Hepatocyte (in vitro differentiated cells): ENCODE measurements at regions not wholly inside any gene's neighbourhood (a gene's known extent, or its start where the extent isn't known, plus 50 kb on each side); places are given as distances from the start of the nearest gene placed in this dataset.

ENCODE experiments used
- EZH2 ChIP-seq: fragments of 200-600 bp; sonication (generic); IDR thresholded peaks from 2 replicates; pipeline ENCODE4 v1.6.1; 2016; ENCODE audit warnings: antibody characterized with exemption, mild to moderate bottlenecking, borderline replicate concordance
- TF ChIP-seq, protein P1 (sequence below): fragments of 200-600 bp; sonication (generic); IDR thresholded peaks from 2 replicates; pipeline ENCODE4 v1.5.1; 2016; ENCODE audit warnings: antibody characterized with exemption, mild to moderate bottlenecking; ENCODE audit not compliant: poor library complexity

DNA sequence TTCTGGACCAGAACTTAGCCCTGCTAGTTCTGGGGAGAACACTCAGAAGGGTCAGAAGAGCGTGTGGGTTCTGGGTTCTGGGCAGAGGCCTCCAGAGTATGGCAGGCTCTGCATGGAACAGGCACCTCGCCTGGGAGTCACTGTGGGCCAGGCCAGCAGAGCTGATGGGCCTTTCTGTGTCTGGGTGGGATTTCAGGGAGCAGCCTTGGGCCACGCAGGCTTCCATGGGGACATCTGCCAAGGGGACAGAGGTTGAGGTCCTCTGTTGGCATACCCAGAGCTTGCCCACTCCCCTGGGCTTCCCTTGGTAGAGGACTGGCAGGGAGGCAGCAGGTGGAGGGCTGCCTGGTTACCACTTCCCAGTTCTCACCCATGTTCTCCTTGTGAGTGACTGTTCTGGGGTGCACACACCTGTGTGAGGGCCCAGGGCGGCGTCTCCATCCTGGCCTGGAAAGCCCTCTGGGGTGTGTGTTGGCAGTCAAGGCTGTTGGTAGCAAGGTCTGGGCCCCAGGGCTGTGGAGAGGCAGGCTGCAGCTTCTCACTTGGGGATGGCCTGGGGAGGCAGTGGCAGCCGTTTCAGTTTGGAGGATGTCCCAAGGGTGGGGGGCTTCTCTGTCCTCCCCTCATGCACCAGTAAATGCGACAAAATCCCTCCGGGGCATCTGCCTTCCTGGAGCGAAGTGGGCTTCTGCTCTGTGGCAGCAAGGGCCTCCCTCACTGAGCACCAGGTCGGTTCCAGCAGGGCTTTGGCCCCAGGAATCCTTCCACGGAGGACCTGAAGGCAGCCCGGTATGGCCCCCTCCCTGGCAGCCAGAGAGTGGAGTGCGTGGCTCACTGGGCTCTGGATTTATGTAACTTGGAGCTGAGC lies 74.6 kb upstream of the HDAC4 start:
- TF ChIP-seq EZH2, result no peak
- TF ChIP-seq, protein P1, sequence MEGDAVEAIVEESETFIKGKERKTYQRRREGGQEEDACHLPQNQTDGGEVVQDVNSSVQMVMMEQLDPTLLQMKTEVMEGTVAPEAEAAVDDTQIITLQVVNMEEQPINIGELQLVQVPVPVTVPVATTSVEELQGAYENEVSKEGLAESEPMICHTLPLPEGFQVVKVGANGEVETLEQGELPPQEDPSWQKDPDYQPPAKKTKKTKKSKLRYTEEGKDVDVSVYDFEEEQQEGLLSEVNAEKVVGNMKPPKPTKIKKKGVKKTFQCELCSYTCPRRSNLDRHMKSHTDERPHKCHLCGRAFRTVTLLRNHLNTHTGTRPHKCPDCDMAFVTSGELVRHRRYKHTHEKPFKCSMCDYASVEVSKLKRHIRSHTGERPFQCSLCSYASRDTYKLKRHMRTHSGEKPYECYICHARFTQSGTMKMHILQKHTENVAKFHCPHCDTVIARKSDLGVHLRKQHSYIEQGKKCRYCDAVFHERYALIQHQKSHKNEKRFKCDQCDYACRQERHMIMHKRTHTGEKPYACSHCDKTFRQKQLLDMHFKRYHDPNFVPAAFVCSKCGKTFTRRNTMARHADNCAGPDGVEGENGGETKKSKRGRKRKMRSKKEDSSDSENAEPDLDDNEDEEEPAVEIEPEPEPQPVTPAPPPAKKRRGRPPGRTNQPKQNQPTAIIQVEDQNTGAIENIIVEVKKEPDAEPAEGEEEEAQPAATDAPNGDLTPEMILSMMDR, result no peak
